Osteoblast (primary cell): ENCODE measurements at regions not wholly inside any gene's neighbourhood (a gene's known extent, or its start where the extent isn't known, plus 50 kb on each side); places are given as distances from the start of the nearest gene placed in this dataset.

Source experiments
- DNase-seq: peaks from one replicate; pipeline ENCODE4 v3.0.0; 2011; ENCODE audit warnings: low spot score, mixed read lengths; ENCODE audit not compliant: insufficient read length; ENCODE audit errors: missing footprints
- H2AFZ ChIP-seq: 2 replicates; pipeline ENCODE4 v1.6.0; 2011; ENCODE audit warnings: mild to moderate bottlenecking, low read length
- H3K27ac ChIP-seq: 2 replicates; pipeline ENCODE4 v1.5.1; 2011; ENCODE audit warnings: mild to moderate bottlenecking, low read depth, low read length, moderate library complexity
- H3K27me3 ChIP-seq: 2 replicates; pipeline ENCODE4 v1.6.0; 2012; ENCODE audit warnings: mild to moderate bottlenecking, control low read depth, inconsistent platforms, low read length, moderate library complexity; ENCODE audit not compliant: insufficient read depth
- H3K36me3 ChIP-seq: 2 replicates; pipeline ENCODE4 v1.5.1; 2011; ENCODE audit warnings: mild to moderate bottlenecking, low read length, control low read depth, moderate library complexity; ENCODE audit not compliant: insufficient read depth
- H3K4me1 ChIP-seq: 2 replicates; pipeline ENCODE4 v1.5.1; 2011; ENCODE audit warnings: mild to moderate bottlenecking, low read length, control low read depth, moderate library complexity; ENCODE audit not compliant: insufficient read depth
- H3K4me2 ChIP-seq: 2 replicates; pipeline ENCODE4 v1.6.0; 2011; ENCODE audit warnings: mild to moderate bottlenecking, low read length; ENCODE audit not compliant: insufficient read depth
- H3K4me3 ChIP-seq: fragments of 200-600 bp; sonication (generic); 3 replicates; pipeline ENCODE4 v1.5.1; 2012; ENCODE audit warnings: mild to moderate bottlenecking, low read length, inconsistent platforms; ENCODE audit not compliant: insufficient read depth
- H3K79me2 ChIP-seq: 2 replicates; pipeline ENCODE4 v1.6.0; 2012; ENCODE audit warnings: mild to moderate bottlenecking, low read length, control low read depth, inconsistent platforms; ENCODE audit not compliant: insufficient read depth
- H3K9me3 ChIP-seq: 2 replicates; pipeline ENCODE4 v1.5.1; 2011; ENCODE audit warnings: low read depth, low read length, control low read depth
- H4K20me1 ChIP-seq: 2 replicates; pipeline ENCODE4 v1.6.0; 2012; ENCODE audit warnings: mild to moderate bottlenecking, low read length, control low read depth; ENCODE audit not compliant: insufficient read depth
- TF ChIP-seq, protein P1 (sequence below): IDR thresholded peaks from 2 replicates; pipeline ENCODE4 v1.5.1; 2011; ENCODE audit warnings: mild to moderate bottlenecking, low read depth, low read length, moderate library complexity; ENCODE audit errors: extremely low read depth

DNA sequence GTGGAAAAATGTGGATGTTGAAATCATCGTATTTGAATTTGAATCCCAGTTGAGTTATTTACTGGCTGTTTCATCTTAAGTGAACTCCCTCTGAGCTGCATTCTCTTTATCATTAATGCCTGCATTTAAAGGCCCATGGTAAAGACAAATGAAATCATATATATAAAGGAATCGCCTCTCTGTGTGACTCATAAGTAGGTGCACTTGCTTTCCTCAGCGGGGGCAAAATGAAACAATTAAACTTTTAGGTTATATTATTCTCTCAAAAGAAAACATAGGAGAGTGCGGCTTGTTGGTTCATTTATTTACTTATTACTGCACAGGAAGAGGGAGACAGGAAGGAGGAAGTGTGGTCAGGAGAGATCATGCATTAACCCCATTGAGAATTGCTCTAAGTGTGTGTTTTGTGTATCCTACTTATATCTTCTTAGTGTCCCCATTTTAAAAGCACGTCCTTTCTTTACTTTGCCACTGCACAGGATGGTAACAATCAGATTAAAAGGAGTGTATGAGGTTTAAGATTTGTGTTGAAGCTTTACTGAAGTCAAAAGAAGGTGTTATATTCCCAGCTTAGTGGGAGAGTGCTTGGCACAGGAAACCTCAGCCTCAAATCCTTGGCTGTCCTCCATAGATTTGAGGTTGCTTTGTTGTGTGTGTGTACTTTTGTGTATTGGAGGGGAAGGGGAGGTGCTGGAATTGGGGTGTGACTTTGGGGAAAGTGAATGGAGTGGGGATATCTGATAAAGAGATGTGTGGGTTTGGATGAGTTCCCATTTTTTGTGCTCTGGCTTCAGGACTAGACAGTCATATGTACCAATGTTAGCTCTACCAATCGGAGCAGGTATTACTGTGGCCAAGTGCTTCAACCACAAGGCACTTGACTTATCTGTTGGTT is 595.8 kb upstream of the NR2F2 start:
- no peaks in the 10 kb centered on the region for H3K36me3 ChIP-seq
- no peaks in the 10 kb centered on the region for H4K20me1 ChIP-seq
- no peaks in the 10 kb centered on the region for H3K27me3 ChIP-seq
- H3K9me3 ChIP-seq: no peaks in the 10 kb centered on the region
- no peak overlapping the region for H3K27ac ChIP-seq
- no peaks in the 10 kb centered on the region for H3K79me2 ChIP-seq
- TF ChIP-seq, protein P1, sequence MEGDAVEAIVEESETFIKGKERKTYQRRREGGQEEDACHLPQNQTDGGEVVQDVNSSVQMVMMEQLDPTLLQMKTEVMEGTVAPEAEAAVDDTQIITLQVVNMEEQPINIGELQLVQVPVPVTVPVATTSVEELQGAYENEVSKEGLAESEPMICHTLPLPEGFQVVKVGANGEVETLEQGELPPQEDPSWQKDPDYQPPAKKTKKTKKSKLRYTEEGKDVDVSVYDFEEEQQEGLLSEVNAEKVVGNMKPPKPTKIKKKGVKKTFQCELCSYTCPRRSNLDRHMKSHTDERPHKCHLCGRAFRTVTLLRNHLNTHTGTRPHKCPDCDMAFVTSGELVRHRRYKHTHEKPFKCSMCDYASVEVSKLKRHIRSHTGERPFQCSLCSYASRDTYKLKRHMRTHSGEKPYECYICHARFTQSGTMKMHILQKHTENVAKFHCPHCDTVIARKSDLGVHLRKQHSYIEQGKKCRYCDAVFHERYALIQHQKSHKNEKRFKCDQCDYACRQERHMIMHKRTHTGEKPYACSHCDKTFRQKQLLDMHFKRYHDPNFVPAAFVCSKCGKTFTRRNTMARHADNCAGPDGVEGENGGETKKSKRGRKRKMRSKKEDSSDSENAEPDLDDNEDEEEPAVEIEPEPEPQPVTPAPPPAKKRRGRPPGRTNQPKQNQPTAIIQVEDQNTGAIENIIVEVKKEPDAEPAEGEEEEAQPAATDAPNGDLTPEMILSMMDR: no peak
- no peak for DNase-seq
- no peak overlapping the region for H3K4me3 ChIP-seq
- no peaks in the 10 kb centered on the region for H3K4me1 ChIP-seq
- no peak overlapping the region for H2AFZ ChIP-seq
- H3K4me2 ChIP-seq: no peak overlapping the region

DNA sequence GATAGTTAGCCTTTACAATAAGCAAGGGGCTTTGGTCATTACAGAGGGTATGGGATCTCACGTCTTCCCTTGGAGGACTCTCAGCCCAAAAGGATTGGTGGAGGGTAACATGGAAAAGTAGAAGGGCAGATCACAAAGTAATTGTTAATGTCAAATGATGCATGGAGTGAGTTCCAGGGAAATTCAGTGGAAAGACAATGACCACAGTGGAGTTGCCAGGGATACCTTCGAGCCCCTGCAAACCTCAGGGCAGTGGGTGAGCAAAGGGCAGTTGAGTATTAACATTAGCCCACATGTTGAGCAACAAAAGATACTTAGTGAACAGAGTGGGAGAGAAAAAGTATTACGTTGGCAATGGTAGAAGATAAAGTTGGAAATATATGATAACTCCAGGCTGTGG is 593.4 kb upstream of the NR2F2 start:
- H3K4me2 ChIP-seq: no peak overlapping the region

DNA sequence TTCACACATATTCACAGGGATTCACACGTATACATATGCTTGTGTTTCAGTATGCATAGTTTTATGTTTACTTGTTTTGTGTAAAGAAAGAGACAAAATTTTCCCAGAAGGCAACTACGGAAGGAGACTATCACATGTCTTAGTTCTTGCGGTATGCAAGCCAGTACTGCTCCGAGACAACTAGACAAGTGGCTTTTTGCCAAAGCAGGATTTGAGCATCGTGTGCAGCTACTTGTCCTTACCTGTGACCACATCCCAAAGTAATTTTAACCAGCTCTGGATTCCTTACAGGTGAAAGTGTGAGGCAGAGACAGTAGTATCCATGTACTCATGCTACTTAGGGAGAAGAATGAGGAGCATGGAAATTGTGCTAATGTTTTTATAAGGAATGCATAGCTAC is 591.4 kb upstream of the NR2F2 start:
- H3K27ac ChIP-seq: no peak overlapping the region
- H2AFZ ChIP-seq: no peak overlapping the region
- no peaks in the 10 kb centered on the region for H3K36me3 ChIP-seq
- H4K20me1 ChIP-seq: no peaks in the 10 kb centered on the region
- no peaks in the 10 kb centered on the region for H3K27me3 ChIP-seq
- DNase-seq: no peak
- no peak overlapping the region for H3K4me3 ChIP-seq
- no peaks in the 10 kb centered on the region for H3K9me3 ChIP-seq
- no peaks in the 10 kb centered on the region for H3K4me1 ChIP-seq
- no peak overlapping the region for H3K4me2 ChIP-seq
- no peaks in the 10 kb centered on the region for H3K79me2 ChIP-seq
- TF ChIP-seq, protein P1: no peak

More for the DNA sequence above, 593.4 kb upstream of the NR2F2 start:
- TF ChIP-seq, protein P1: no peak
- Histone ChIP-seq H3K79me2 (no peaks in the 10 kb centered on the region), H3K9me3 (no peaks in the 10 kb centered on the region), H3K27ac (no peak overlapping the region), H4K20me1 (no peaks in the 10 kb centered on the region), H2AFZ (no peak overlapping the region), H3K27me3 (no peaks in the 10 kb centered on the region), H3K4me1 (no peaks in the 10 kb centered on the region), H3K4me3 (no peak overlapping the region), H3K36me3 (no peaks in the 10 kb centered on the region)
- DNase-seq: no peak

DNA sequence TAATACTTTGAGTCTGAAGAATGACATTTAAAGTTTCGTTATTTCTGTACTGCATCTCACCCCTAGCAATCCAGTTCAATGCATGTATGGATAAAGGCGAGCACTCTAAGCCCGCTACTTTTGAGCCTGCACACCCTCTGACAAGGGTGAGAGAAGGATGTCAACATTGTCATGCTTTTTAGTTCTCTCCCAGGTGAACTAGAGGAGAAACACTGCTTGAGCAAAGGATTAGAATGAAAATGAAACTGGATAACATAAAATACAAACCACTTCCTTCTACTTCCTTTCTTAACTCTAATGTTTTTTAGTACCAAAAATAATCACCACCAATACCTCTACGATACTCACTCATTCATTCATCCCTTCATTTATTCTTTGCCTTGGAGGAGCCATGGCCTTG is 588.7 kb upstream of the NR2F2 start:
- no peak for DNase-seq
- Histone ChIP-seq H3K79me2 (no peaks in the 10 kb centered on the region), H3K4me2 (peak overlapping the region; percentile 48), H3K4me1 (no peaks in the 10 kb centered on the region), H3K27me3 (no peaks in the 10 kb centered on the region), H3K4me3 (no peak overlapping the region), H4K20me1 (no peaks in the 10 kb centered on the region), H3K27ac (no peak overlapping the region), H3K9me3 (no peaks in the 10 kb centered on the region), H3K36me3 (no peaks in the 10 kb centered on the region), H2AFZ (no peak overlapping the region)
- TF ChIP-seq, protein P1: no peak
